H9 (cell line): ENCODE measurements at regions not wholly inside any gene's neighbourhood (a gene's known extent, or its start where the extent isn't known, plus 50 kb on each side); places are given as distances from the start of the nearest gene placed in this dataset.

ENCODE experiments used
- DNase-seq: peaks from one replicate; pipeline ENCODE4 v3.0.0-alpha.2; 2017
- H2AFZ ChIP-seq: one replicate; pipeline ENCODE4 v1.6.1; 2013; ENCODE audit warnings: mild to moderate bottlenecking, low read length, control low read depth, moderate library complexity
- H2AK5ac ChIP-seq: 2 replicates; pipeline ENCODE4 v1.6.1; 2013; ENCODE audit warnings: low read length, control low read depth, mixed read lengths; ENCODE audit not compliant: insufficient read length
- H2BK120ac ChIP-seq: one replicate; pipeline ENCODE4 v1.6.1; 2013; ENCODE audit warnings: low read depth, mild to moderate bottlenecking, low read length, control low read depth, inconsistent platforms; ENCODE audit not compliant: poor library complexity, severe bottlenecking
- H2BK12ac ChIP-seq: 2 replicates; pipeline ENCODE4 v1.6.1; 2013; ENCODE audit warnings: low read length, control low read depth, mixed read lengths, low read depth; ENCODE audit not compliant: insufficient read length
- H2BK15ac ChIP-seq: 2 replicates; pipeline ENCODE4 v1.6.1; 2013; ENCODE audit warnings: low read depth, low read length, control low read depth
- H2BK20ac ChIP-seq: one replicate; pipeline ENCODE4 v1.6.1; 2013; ENCODE audit warnings: low read depth, mild to moderate bottlenecking, low read length, control low read depth, inconsistent platforms; ENCODE audit not compliant: poor library complexity, severe bottlenecking
- H2BK5ac ChIP-seq: 2 replicates; pipeline ENCODE4 v1.6.1; 2013; ENCODE audit warnings: low read length, control low read depth, mixed read lengths; ENCODE audit not compliant: insufficient read length
- H3K14ac ChIP-seq: 2 replicates; pipeline ENCODE4 v1.6.1; 2013; ENCODE audit warnings: low read length, control low read depth; ENCODE audit not compliant: insufficient read depth
- H3K18ac ChIP-seq: 2 replicates; pipeline ENCODE4 v1.6.1; 2013; ENCODE audit warnings: low read depth, mild to moderate bottlenecking, mixed read lengths, low read length, control low read depth; ENCODE audit not compliant: insufficient read length
- H3K23ac ChIP-seq: 2 replicates; pipeline ENCODE4 v1.6.1; 2013; ENCODE audit warnings: low read length, control low read depth, mixed read lengths, low read depth; ENCODE audit not compliant: insufficient read length
- H3K23me2 ChIP-seq: 2 replicates; pipeline ENCODE4 v1.6.1; 2013; ENCODE audit warnings: low read depth, mild to moderate bottlenecking, mixed read lengths, low read length, control low read depth; ENCODE audit not compliant: insufficient read length, poor library complexity, severe bottlenecking
- H3K27ac ChIP-seq: 2 replicates; pipeline ENCODE4 v1.5.1; 2013; ENCODE audit warnings: low read length, control low read depth, mixed read lengths, low read depth; ENCODE audit not compliant: insufficient read length
- H3K27me3 ChIP-seq: 2 replicates; pipeline ENCODE4 v1.6.1; 2013; ENCODE audit warnings: low read length, control low read depth, inconsistent platforms; ENCODE audit not compliant: insufficient read depth
- H3K4ac ChIP-seq: 2 replicates; pipeline ENCODE4 v1.6.1; 2013; ENCODE audit warnings: low read depth, mild to moderate bottlenecking, control low read depth, inconsistent platforms, low read length, moderate library complexity
- H3K4me1 ChIP-seq: 2 replicates; pipeline ENCODE4 v1.6.1; 2013; ENCODE audit warnings: low read length, control low read depth, inconsistent platforms; ENCODE audit not compliant: insufficient read depth
- H3K4me2 ChIP-seq: 2 replicates; pipeline ENCODE4 v1.6.1; 2013; ENCODE audit warnings: low read length, control low read depth, mixed read lengths; ENCODE audit not compliant: insufficient read length, insufficient read depth
- H3K56ac ChIP-seq: 2 replicates; pipeline ENCODE4 v1.6.1; 2013; ENCODE audit warnings: low read depth, mild to moderate bottlenecking, mixed read lengths, low read length, control low read depth; ENCODE audit not compliant: insufficient read length
- H3K79me1 ChIP-seq: 2 replicates; pipeline ENCODE4 v1.6.1; 2013; ENCODE audit warnings: low read depth, mild to moderate bottlenecking, moderate library complexity, low read length, control low read depth, inconsistent platforms; ENCODE audit not compliant: insufficient read depth, poor library complexity, severe bottlenecking
- H3K79me2 ChIP-seq: 2 replicates; pipeline ENCODE4 v1.6.1; 2013; ENCODE audit warnings: low read length, control low read depth, inconsistent platforms; ENCODE audit not compliant: insufficient read depth
- H3K9ac ChIP-seq: 2 replicates; pipeline ENCODE4 v1.6.1; 2013; ENCODE audit warnings: low read length, control low read depth, mixed read lengths; ENCODE audit not compliant: insufficient read length; ENCODE audit errors: extremely low read depth
- H3K9me3 ChIP-seq: one replicate; pipeline ENCODE4 v1.6.1; 2013; ENCODE audit warnings: low read depth, low read length, inconsistent platforms; ENCODE audit not compliant: control insufficient read depth
- H3T11ph ChIP-seq: one replicate; pipeline ENCODE4 v1.6.1; 2013; ENCODE audit warnings: mild to moderate bottlenecking, low read length, control low read depth, inconsistent platforms
- H4K20me1 ChIP-seq: one replicate; pipeline ENCODE4 v1.6.1; 2013; ENCODE audit not compliant: control insufficient read depth, insufficient read length, insufficient read depth
- H4K5ac ChIP-seq: 2 replicates; pipeline ENCODE4 v1.6.1; 2013; ENCODE audit warnings: low read depth, mild to moderate bottlenecking, mixed read lengths, low read length, control low read depth; ENCODE audit not compliant: insufficient read length
- H4K8ac ChIP-seq: replicated peaks from 2 replicates; pipeline ENCODE4 v1.6.1; 2013; ENCODE audit warnings: low read length, control low read depth, mixed read lengths, low read depth; ENCODE audit not compliant: insufficient read length
- H4K91ac ChIP-seq: 2 replicates; pipeline ENCODE4 v1.6.1; 2013; ENCODE audit warnings: low read depth, mild to moderate bottlenecking, moderate library complexity, mixed read lengths, low read length, control low read depth; ENCODE audit not compliant: insufficient read length
- H3K27ac Mint-ChIP-seq, 3 experiments: 2 replicates in 2 of 3; 3 replicates in 1 of 3; pipeline ENCODE4 v1.8.0; 2020 to 2021; ENCODE audit warnings: mixed read lengths in 3 of 3, mild to moderate bottlenecking in 1 of 3, moderate library complexity in 1 of 3
- H3K27me3 Mint-ChIP-seq: 2 replicates; pipeline ENCODE4 v1.8.0; 2021; ENCODE audit warnings: low read depth, mild to moderate bottlenecking, moderate library complexity, mixed read lengths
- H3K36me3 Mint-ChIP-seq, 3 experiments: 2 replicates in 2 of 3; 3 replicates in 1 of 3; pipeline ENCODE4 v1.8.0; 2020 to 2021; ENCODE audit warnings: low read depth in 3 of 3, mixed read lengths in 3 of 3; ENCODE audit not compliant: insufficient read depth in 1 of 3
- H3K4me1 Mint-ChIP-seq, 2 experiments: 2 replicates each; pipeline ENCODE4 v1.8.0; 2020; ENCODE audit warnings: mixed read lengths in 2 of 2
- H3K4me3 Mint-ChIP-seq, 2 experiments: 2 replicates in 1 of 2; 3 replicates in 1 of 2; pipeline ENCODE4 v1.8.0; 2020 to 2021; ENCODE audit warnings: mild to moderate bottlenecking in 2 of 2, mixed read lengths in 2 of 2, moderate library complexity in 1 of 2
- H3K9me3 Mint-ChIP-seq, 2 experiments: 2 replicates in 1 of 2; 3 replicates in 1 of 2; pipeline ENCODE4 v1.8.0; 2020; ENCODE audit warnings: mild to moderate bottlenecking in 2 of 2, mixed read lengths in 2 of 2, moderate library complexity in 1 of 2
- WGBS: extraction: QIAGEN DNeasy Blood & Tissue Kit; methylation state at CpG from one replicate; pipeline ENCODE4 v1.1.7; 2013; ENCODE audit warnings: missing lambda C conversion rate, low lambda C conversion rate, mixed read lengths; ENCODE audit not compliant: insufficient read length; ENCODE audit errors: extremely low coverage; 5-methylcytosine and 5-hydroxymethylcytosine counted together
- TF ChIP-seq, protein P1 (sequence below): fragments of 200-600 bp; sonication (generic); conservative IDR thresholded peaks from 3 replicates; pipeline ENCODE4 v1.8.0; 2021; ENCODE audit warnings: antibody characterized with exemption, mild to moderate bottlenecking

DNA sequence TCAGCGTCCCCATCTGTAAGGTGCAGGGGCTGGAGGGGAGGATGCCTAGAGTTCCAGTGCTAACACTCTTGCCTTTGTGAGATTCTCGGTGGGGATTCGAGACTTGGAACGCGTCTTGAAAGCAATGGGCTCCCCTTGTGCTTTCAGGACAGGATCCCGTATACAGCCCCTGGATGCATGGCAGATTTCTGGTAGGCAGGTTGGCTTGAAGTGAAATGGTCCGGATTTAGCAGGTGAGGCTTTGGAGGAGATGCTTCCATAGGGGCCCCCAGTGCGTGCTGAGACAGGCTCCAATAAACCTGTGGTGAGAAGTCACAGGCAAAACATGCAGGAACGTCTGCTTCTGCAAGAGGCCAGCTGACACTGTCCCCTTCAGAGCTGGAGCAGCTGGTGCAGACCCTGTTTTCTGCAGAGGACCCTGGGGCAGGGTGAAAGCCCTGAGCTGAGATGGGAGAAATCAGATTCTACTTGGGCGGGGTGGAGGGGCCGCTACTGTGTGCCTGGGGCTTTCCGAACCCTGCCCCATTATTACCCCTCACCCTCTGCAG lies 270.4 kb downstream of the PTPRU start:
- no peak overlapping the region for H3K23ac ChIP-seq
- no peak overlapping the region for H3K27ac ChIP-seq
- Mint-ChIP-seq H3K27ac (peak overlapping the region in 1 of 3 experiments; percentile 6; a peak in 1 of 7 replicates), H3K9me3 (no peaks in the 10 kb centered on the region), H3K4me3 (no peak overlapping the region), H3K27me3 (no peaks in the 10 kb centered on the region; the same call in 1 of the 2 replicates), H3K4me1 (peaks cover 44 to 46% of the 10 kb centered on the region in 2 experiments), H3K36me3 (no peaks in the 10 kb centered on the region)
- no peaks in the 10 kb centered on the region for H3K27me3 ChIP-seq
- H3K4me2 ChIP-seq, result no peak overlapping the region
- H4K5ac ChIP-seq, result no peak overlapping the region
- no peak overlapping the region for H2AFZ ChIP-seq
- H4K91ac ChIP-seq, result no peak overlapping the region
- no peak overlapping the region for H3K9ac ChIP-seq
- H3K9me3 ChIP-seq, result no peaks in the 10 kb centered on the region
- no peak overlapping the region for H4K8ac ChIP-seq
- H2BK12ac ChIP-seq, result no peak overlapping the region
- no peak overlapping the region for H3K18ac ChIP-seq
- no peak overlapping the region for H3K14ac ChIP-seq
- no peak overlapping the region for H3T11ph ChIP-seq
- WGBS, result no CpG with 5 or more reads among the region's 12 CpGs
- no peaks in the 10 kb centered on the region for H3K79me1 ChIP-seq
- TF ChIP-seq, protein P1, sequence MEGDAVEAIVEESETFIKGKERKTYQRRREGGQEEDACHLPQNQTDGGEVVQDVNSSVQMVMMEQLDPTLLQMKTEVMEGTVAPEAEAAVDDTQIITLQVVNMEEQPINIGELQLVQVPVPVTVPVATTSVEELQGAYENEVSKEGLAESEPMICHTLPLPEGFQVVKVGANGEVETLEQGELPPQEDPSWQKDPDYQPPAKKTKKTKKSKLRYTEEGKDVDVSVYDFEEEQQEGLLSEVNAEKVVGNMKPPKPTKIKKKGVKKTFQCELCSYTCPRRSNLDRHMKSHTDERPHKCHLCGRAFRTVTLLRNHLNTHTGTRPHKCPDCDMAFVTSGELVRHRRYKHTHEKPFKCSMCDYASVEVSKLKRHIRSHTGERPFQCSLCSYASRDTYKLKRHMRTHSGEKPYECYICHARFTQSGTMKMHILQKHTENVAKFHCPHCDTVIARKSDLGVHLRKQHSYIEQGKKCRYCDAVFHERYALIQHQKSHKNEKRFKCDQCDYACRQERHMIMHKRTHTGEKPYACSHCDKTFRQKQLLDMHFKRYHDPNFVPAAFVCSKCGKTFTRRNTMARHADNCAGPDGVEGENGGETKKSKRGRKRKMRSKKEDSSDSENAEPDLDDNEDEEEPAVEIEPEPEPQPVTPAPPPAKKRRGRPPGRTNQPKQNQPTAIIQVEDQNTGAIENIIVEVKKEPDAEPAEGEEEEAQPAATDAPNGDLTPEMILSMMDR, result no peak
- H3K79me2 ChIP-seq, result no peaks in the 10 kb centered on the region
- peak; percentile 17 for DNase-seq
- peaks cover 5% of the 10 kb centered on the region; the same call in 1 of the 2 replicates for H3K4me1 ChIP-seq
- H4K20me1 ChIP-seq, result no peaks in the 10 kb centered on the region
- no peaks in the 10 kb centered on the region for H3K23me2 ChIP-seq
- H3K56ac ChIP-seq, result no peak overlapping the region
- H2BK5ac ChIP-seq, result no peak overlapping the region
- no peak overlapping the region for H2AK5ac ChIP-seq
- H2BK120ac ChIP-seq, result no peak overlapping the region
- H2BK20ac ChIP-seq, result no peak overlapping the region
- H2BK15ac ChIP-seq, result no peak overlapping the region
- H3K4ac ChIP-seq, result no peak overlapping the region
